AG09319 (cell line): ENCODE measurements at regions not wholly inside any gene's neighbourhood (a gene's known extent, or its start where the extent isn't known, plus 50 kb on each side); places are given as distances from the start of the nearest gene placed in this dataset.

Experiments used
- DNase-seq: peaks from one replicate; pipeline ENCODE4 v3.0.0-alpha.2; 2010; ENCODE audit warnings: low read depth; ENCODE audit errors: extremely low read depth
- TF ChIP-seq, protein P1 (sequence below): IDR thresholded peaks from 2 replicates; pipeline ENCODE4 v1.5.1; 2011; ENCODE audit warnings: low read depth, mild to moderate bottlenecking, inconsistent platforms, low read length, moderate library complexity

DNA sequence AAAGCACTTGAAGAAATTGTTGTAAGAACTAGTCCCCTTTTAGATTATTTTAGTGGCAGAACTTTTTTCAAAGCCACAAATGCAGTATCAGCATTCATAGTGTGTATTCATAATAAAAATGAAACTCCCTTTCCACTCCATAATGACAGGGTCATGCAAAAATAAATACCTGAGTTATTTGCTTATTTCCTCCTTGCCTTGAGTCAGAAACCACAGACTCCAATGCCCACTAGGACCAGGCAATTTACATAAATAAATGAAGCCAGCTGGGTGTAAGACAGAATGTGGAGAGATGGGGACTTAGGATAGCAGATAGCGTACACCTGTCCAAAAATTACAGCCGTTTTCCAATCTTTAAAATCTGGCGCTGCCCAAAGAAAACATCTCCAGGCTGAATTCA lies 417.8 kb downstream of the TMEM161B start:
- no peak for DNase-seq
- TF ChIP-seq, protein P1, sequence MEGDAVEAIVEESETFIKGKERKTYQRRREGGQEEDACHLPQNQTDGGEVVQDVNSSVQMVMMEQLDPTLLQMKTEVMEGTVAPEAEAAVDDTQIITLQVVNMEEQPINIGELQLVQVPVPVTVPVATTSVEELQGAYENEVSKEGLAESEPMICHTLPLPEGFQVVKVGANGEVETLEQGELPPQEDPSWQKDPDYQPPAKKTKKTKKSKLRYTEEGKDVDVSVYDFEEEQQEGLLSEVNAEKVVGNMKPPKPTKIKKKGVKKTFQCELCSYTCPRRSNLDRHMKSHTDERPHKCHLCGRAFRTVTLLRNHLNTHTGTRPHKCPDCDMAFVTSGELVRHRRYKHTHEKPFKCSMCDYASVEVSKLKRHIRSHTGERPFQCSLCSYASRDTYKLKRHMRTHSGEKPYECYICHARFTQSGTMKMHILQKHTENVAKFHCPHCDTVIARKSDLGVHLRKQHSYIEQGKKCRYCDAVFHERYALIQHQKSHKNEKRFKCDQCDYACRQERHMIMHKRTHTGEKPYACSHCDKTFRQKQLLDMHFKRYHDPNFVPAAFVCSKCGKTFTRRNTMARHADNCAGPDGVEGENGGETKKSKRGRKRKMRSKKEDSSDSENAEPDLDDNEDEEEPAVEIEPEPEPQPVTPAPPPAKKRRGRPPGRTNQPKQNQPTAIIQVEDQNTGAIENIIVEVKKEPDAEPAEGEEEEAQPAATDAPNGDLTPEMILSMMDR = no peak

DNA sequence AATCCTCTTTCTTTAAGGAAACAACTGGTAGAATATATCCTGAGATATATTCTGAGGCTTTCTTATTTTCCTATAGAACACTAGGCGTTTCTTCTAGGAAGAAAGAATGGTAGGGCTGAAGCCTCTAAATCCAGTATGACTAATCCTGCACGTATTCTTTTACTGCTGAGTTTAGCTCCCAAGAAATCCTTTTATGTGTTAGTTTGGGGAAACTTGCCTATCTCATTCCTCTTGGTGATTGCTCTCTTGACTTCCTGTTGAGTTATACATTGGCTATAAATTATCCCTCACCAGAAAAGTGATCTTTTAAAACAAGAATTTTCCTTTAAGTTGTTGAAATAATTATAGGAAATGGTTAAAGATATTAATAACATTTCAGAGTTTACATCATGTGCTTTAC lies 422.9 kb downstream of the TMEM161B start:
- no peak for DNase-seq
- TF ChIP-seq, protein P1 = no peak

DNA sequence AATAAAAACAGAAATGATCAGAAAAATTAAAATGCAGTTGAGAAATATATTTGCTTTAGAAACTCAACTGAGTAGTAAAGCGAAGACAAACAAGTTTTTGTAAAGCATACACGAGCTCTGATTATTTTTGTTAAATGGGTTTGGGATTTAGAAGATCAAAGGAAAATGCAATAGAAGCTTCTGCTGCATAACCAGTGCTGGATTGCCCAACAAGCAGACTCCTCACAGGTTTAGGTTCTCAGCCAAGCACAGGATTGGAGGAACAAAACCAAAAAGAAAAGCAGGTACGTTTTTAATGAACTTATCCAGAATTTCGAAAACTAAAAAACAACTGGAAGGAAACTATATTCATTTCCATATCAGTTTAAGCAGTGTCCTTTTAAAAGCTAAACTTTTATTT lies 423.8 kb downstream of the TMEM161B start:
- no peak for DNase-seq
- TF ChIP-seq, protein P1 = no peak

DNA sequence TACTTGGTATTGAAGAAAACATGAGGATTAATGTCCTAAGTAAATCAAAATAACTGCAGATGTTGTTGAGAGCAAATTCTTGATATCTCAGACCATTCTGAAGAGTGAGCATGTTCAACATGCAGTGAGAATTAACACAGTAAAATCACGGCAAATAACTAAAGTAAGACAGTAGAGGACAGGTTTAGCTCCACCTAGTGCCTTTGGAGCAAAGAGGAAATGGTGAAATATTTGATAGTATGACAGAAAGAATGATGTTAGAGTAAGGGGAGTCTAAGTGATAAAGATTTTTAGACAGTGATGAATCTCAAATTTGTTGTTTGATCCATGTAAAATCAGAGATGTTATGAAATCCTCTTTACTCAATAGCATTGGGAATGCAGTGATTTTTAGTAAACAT lies 424.2 kb downstream of the TMEM161B start:
- no peak for DNase-seq
- TF ChIP-seq, protein P1 = no peak; the same call in 1 of the 2 replicates

DNA sequence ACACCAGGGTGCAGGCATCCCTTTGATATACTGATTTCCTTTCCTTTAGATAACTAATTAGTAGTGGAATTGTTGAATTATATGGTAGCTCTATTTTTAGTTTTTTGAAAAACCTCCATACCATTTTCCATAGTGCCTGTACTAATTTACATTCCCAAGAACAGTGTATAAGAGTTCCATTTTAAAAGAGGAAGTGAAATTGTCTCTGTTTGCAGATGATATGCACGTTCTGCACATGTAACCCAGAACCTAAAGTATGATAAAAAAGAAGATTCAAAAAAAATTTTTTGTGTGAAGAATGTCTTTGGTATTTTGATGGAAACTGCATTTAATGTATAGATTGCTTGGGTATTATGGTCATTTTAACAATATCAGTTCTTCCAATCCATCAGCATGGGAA lies 424.0 kb upstream of the CCNH start:
- TF ChIP-seq, protein P1 = no peak
- no peak for DNase-seq

DNA sequence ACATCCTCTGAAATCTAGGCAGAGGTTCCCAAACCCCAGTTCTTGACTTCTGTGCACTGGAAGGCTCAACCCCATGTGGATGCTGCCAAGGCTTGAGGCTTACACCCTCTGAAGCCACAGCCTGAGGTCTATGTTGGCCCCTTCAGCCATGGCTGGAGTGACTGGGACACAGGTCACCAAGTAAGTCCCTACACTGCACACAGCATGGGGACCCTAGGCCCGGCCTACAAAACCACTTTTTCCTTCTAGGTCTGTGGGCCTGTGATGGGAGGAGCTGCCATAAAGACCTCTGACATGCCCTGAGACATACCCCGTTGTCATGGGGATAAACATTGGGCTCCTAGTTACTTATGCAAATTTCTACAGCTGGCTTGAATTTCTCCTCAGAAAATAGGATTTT lies 418.8 kb upstream of the CCNH start:
- TF ChIP-seq, protein P1 = no peak
- no peak for DNase-seq

DNA sequence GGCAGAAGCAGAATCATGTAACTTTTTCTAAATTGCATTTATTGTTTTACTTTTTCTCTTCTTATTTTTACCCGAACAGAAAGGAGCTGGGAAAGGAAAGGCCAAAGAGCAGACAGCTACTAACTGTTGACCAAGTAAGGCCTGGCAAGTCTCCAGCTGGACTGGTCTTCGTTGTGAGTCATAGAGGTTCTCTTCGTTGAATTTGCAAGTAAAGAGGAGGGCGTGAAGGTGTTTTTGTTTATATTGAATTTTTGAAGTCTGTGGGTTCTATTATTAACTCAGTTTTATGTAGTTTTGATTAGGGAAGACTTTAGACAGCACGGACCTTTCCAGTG lies 416.5 kb upstream of the CCNH start:
- TF ChIP-seq, protein P1 = no peak
- no peak for DNase-seq
